DND-41 (cell line): ENCODE measurements at regions not wholly inside any gene's neighbourhood (a gene's known extent, or its start where the extent isn't known, plus 50 kb on each side); places are given as distances from the start of the nearest gene placed in this dataset.

Source experiments
- ATAC-seq: fragments of 200-7000 bp; cut with Tn5 transposase; 3 replicates; pipeline ENCODE4 v1.9.1; 2021; ENCODE audit warnings: low read depth; ENCODE audit not compliant: insufficient read depth
- DNase-seq: peaks from one replicate; pipeline ENCODE4 v3.0.0-alpha.2; 2020
- H2AFZ ChIP-seq: 2 replicates; pipeline ENCODE4 v1.6.0; 2012; ENCODE audit warnings: low read depth, low read length
- H3K27ac ChIP-seq: 2 replicates; pipeline ENCODE4 v1.5.1; 2012; ENCODE audit warnings: low read length, inconsistent platforms
- H3K27me3 ChIP-seq: fragments of 200-600 bp; sonication (generic); 2 replicates; pipeline ENCODE4 v1.6.0; 2012; ENCODE audit warnings: low read length, mild to moderate bottlenecking, inconsistent platforms; ENCODE audit not compliant: insufficient read depth, poor library complexity
- H3K36me3 ChIP-seq: 2 replicates; pipeline ENCODE4 v1.5.1; 2012; ENCODE audit warnings: low read length, inconsistent platforms; ENCODE audit not compliant: insufficient read depth
- H3K4me1 ChIP-seq: 2 replicates; pipeline ENCODE4 v1.5.1; 2012; ENCODE audit warnings: mild to moderate bottlenecking, low read length; ENCODE audit not compliant: insufficient read depth
- H3K4me2 ChIP-seq: 2 replicates; pipeline ENCODE4 v1.6.0; 2012; ENCODE audit warnings: mild to moderate bottlenecking, moderate library complexity, low read length, inconsistent platforms; ENCODE audit not compliant: insufficient read depth
- H3K4me3 ChIP-seq, 2 experiments: fragments of 200-600 bp in 1 of 2; shearing (Covaris generic) in 1 of 2; 2 replicates each; pipeline ENCODE4 v1.5.1; 2012 to 2016; ENCODE audit warnings: inconsistent platforms in 2 of 2, low read length in 2 of 2, mild to moderate bottlenecking in 2 of 2, low read depth in 1 of 2, moderate library complexity in 1 of 2
- H3K79me2 ChIP-seq: 2 replicates; pipeline ENCODE4 v1.6.0; 2012; ENCODE audit warnings: low read length, inconsistent platforms; ENCODE audit not compliant: insufficient read depth
- H3K9ac ChIP-seq: 2 replicates; pipeline ENCODE4 v1.6.0; 2012; ENCODE audit warnings: low read depth, mild to moderate bottlenecking, inconsistent platforms, low read length, moderate library complexity
- H3K9me3 ChIP-seq: 2 replicates; pipeline ENCODE4 v1.5.1; 2012; ENCODE audit warnings: low read length, moderate library complexity, mild to moderate bottlenecking, inconsistent platforms; ENCODE audit not compliant: insufficient read depth, severe bottlenecking
- H4K20me1 ChIP-seq: 2 replicates; pipeline ENCODE4 v1.6.0; 2012; ENCODE audit warnings: low read length; ENCODE audit not compliant: insufficient read depth
- CTCF ChIP-seq: IDR thresholded peaks from 2 replicates; pipeline ENCODE4 v1.5.1; 2012; ENCODE audit warnings: borderline replicate concordance, low read length, moderate library complexity, mild to moderate bottlenecking; ENCODE audit not compliant: poor library complexity, severe bottlenecking; ENCODE audit errors: extremely low read depth
- EZH2 ChIP-seq: IDR thresholded peaks from 3 replicates; pipeline ENCODE4 v1.6.1; 2012; ENCODE audit warnings: borderline replicate concordance, low read depth, mild to moderate bottlenecking, moderate library complexity, low read length, inconsistent platforms; ENCODE audit not compliant: severe bottlenecking

GRCh38 chr17:34099859-34100515, 155.1 kb upstream of the CCL2 start:
- Histone ChIP-seq H3K4me1 (no peaks in the 10 kb centered on the region), H3K4me3 (no peak overlapping the region), H3K79me2 (no peaks in the 10 kb centered on the region), H4K20me1 (no peaks in the 10 kb centered on the region), H3K9ac (no peak overlapping the region), H3K4me2 (no peak overlapping the region), H2AFZ (no peak overlapping the region), H3K36me3 (no peaks in the 10 kb centered on the region), H3K9me3 (no peaks in the 10 kb centered on the region), H3K27ac (no peak overlapping the region), H3K27me3 (peaks cover 12% of the 10 kb centered on the region)
- DNase-seq (no peak), ATAC-seq (no peak)
- no peak for TF ChIP-seq EZH2
- no peak for TF ChIP-seq CTCF

- no peak overlapping the region for H3K27ac ChIP-seq
- peaks cover 8% of the 10 kb centered on the region for H3K27me3 ChIP-seq
- H3K9me3 ChIP-seq: no peaks in the 10 kb centered on the region
- no peak overlapping the region for H3K4me3 ChIP-seq
- no peak overlapping the region for H3K9ac ChIP-seq
- H2AFZ ChIP-seq: no peak overlapping the region
- H3K36me3 ChIP-seq: no peaks in the 10 kb centered on the region
- H3K79me2 ChIP-seq: no peaks in the 10 kb centered on the region
- TF ChIP-seq CTCF (no peak), EZH2 (no peak)
- H3K4me1 ChIP-seq: no peaks in the 10 kb centered on the region
- no peaks in the 10 kb centered on the region; the same call in 1 of the 2 replicates for H4K20me1 ChIP-seq
- no peak for ATAC-seq
- H3K4me2 ChIP-seq: no peak overlapping the region
- no peak for DNase-seq
Measured at GRCh38 chr17:34107019-34107418, 148.1 kb upstream of the CCL2 start.

GRCh38 chr17:34110315-34110714, 144.8 kb upstream of the CCL2 start:
- H3K9me3 ChIP-seq: no peaks in the 10 kb centered on the region
- ATAC-seq: no peak
- H3K36me3 ChIP-seq: no peaks in the 10 kb centered on the region
- DNase-seq: no peak
- H3K79me2 ChIP-seq: no peaks in the 10 kb centered on the region
- H3K27me3 ChIP-seq: peaks cover 13% of the 10 kb centered on the region
- no peak overlapping the region for H2AFZ ChIP-seq
- no peaks in the 10 kb centered on the region; the same call in 1 of the 2 replicates for H4K20me1 ChIP-seq
- no peak overlapping the region for H3K9ac ChIP-seq
- H3K4me1 ChIP-seq: no peaks in the 10 kb centered on the region
- H3K4me3 ChIP-seq: no peak overlapping the region
- no peak overlapping the region for H3K4me2 ChIP-seq
- TF ChIP-seq CTCF: no peak
- no peak for TF ChIP-seq EZH2
- no peak overlapping the region for H3K27ac ChIP-seq
